ENCODE measurements at regions not wholly inside any gene's neighbourhood (a gene's known extent, or its start where the extent isn't known, plus 50 kb on each side); places are given as distances from the start of the nearest gene placed in this dataset.

DNA sequence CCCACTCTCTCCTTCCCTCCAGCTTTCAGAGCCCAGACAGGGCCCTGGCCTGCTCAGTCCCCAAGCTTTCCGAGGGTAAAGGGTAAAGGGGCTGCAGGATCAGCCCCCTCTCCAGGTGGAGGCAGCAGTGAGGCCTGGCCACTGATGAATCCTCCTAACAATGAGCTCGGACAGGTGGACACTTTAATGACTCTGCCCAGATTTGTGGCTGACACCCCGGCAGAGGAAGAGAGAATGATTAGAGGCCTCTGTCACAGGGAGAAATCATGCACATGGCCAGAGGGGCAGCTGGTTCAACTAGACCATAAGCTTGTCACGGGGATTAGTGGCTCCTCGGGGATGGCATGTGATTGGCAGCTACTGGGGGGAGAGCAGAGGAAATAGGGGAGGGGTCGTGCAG, 587.5 kb upstream of the B3GAT1 start:
- H3K36me3 ChIP-seq, result no peaks in the 10 kb centered on the region
- H3K4me1 ChIP-seq, result no peaks in the 10 kb centered on the region
- no peak overlapping the region for H3K27ac ChIP-seq
- TF ChIP-seq, protein P1, sequence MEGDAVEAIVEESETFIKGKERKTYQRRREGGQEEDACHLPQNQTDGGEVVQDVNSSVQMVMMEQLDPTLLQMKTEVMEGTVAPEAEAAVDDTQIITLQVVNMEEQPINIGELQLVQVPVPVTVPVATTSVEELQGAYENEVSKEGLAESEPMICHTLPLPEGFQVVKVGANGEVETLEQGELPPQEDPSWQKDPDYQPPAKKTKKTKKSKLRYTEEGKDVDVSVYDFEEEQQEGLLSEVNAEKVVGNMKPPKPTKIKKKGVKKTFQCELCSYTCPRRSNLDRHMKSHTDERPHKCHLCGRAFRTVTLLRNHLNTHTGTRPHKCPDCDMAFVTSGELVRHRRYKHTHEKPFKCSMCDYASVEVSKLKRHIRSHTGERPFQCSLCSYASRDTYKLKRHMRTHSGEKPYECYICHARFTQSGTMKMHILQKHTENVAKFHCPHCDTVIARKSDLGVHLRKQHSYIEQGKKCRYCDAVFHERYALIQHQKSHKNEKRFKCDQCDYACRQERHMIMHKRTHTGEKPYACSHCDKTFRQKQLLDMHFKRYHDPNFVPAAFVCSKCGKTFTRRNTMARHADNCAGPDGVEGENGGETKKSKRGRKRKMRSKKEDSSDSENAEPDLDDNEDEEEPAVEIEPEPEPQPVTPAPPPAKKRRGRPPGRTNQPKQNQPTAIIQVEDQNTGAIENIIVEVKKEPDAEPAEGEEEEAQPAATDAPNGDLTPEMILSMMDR (IDR thresholded peaks at IDR 0.05), result no peak
- TF ChIP-seq POLR2A (IDR thresholded peaks at IDR 0.05), result no peak
- intact Hi-C loops (cut with DNase I), result no loop called here
- no peaks in the 10 kb centered on the region for H3K27me3 ChIP-seq
- WGBS, 2 donors, result 53 to 63% methylated on average over 6 of the region's 6 CpGs
- H3K9me3 ChIP-seq, result no peaks in the 10 kb centered on the region
- H3K4me3 ChIP-seq (replicated peaks in 1 of 3), result no peak overlapping the region
- DNase-seq, result no peak

DNA sequence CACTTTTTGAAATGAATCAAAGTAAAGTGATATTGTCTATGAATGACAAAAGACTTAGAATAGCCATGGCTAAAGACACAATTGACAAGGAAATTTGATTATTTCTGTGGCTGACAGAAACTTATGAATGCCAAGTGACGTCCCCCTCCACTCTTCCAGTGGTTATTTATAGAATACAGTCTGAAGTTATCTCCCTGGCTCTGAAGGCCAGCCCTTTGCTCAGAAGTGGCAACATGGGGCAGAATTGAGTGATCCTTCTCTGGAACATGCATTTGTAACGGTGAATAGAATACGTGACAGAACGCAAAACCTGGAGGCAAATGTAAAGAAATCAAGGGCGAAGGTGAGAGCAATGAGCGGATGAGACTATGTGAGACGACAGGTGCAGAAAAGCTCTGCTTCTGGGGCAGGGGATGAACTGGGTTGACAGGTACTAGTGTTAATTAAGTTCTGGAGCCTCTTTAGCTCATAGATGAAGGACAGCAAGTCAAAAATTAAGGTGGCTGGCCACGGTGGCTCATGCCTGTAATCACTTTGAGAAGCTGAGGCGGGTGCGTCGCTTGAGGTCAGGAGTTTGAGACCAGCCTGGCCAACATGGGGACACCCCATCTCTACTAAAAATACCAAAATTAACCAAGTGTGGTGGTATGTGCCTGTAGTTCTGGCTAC, 585.7 kb upstream of the B3GAT1 start:
- H3K4me3 ChIP-seq (replicated peaks in 1 of 3), result no peak overlapping the region
- H3K4me1 ChIP-seq, result no peaks in the 10 kb centered on the region
- H3K27me3 ChIP-seq, result no peaks in the 10 kb centered on the region
- intact Hi-C loops (cut with DNase I), result no loop called here
- no peaks in the 10 kb centered on the region for H3K36me3 ChIP-seq
- H3K27ac ChIP-seq, result no peak overlapping the region
- 91 to 93% methylated on average over 11 of the region's 11 CpGs for WGBS, 2 donors
- TF ChIP-seq, protein P1 (IDR thresholded peaks at IDR 0.05), result no peak
- no peak for TF ChIP-seq POLR2A (IDR thresholded peaks at IDR 0.05)
- no peak for DNase-seq
- H3K9me3 ChIP-seq, result no peaks in the 10 kb centered on the region

DNA sequence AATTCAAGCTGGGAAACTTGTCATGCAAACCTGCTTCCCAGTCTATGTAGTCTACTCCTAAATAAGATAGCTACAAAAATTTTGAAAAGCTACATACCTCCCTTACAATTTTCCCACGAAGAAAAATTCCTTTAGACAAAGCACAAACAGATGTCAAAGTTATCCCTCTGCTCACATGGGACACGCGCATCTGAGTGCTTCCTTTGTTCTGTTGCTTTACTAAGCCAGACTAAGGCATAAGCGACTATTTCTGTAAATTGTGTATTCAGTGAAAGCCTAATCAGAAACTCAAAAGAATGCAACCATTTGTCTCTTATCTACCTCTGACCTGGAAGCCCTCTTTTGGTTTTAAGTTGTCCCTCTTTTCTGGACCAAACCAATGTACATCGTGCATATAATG, 583.7 kb upstream of the B3GAT1 start:
- no peaks in the 10 kb centered on the region for H3K9me3 ChIP-seq
- no peak for DNase-seq
- H3K27ac ChIP-seq, result no peak overlapping the region
- intact Hi-C loops (cut with DNase I), result no loop called here
- H3K4me3 ChIP-seq (replicated peaks in 1 of 3), result no peak overlapping the region
- H3K27me3 ChIP-seq, result no peaks in the 10 kb centered on the region
- TF ChIP-seq POLR2A (IDR thresholded peaks at IDR 0.05), result no peak
- TF ChIP-seq, protein P1 (IDR thresholded peaks at IDR 0.05), result no peak
- WGBS, 2 donors, result 49 to 56% methylated on average over 5 of the region's 5 CpGs
- H3K36me3 ChIP-seq, result no peaks in the 10 kb centered on the region
- H3K4me1 ChIP-seq, result no peaks in the 10 kb centered on the region

DNA sequence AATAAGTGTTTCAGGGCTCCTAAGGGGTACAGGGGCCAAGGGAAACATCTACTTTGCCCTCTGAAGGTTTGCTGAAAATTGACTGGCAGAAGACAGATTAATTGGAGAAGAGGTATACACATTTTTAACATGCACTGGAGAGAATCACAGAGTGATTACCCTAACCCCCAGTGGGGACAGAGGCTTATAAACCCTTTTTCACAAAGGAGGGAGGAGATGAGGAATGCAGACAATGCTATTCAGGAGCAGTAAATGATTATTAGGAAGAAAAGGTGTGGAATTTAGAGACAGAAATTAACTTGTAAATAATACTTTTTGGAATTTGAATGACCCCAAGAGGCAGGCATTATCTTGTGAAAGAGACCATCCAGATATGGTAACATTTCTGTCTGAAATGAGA, 582.4 kb upstream of the B3GAT1 start:
- H3K27ac ChIP-seq, result no peak overlapping the region
- no peaks in the 10 kb centered on the region for H3K27me3 ChIP-seq
- TF ChIP-seq POLR2A (IDR thresholded peaks at IDR 0.05), result no peak
- TF ChIP-seq, protein P1 (IDR thresholded peaks at IDR 0.05), result no peak
- H3K4me1 ChIP-seq, result no peaks in the 10 kb centered on the region
- intact Hi-C loops (cut with DNase I), result no loop called here
- DNase-seq, result no peak
- H3K9me3 ChIP-seq, result no peaks in the 10 kb centered on the region
- H3K36me3 ChIP-seq, result no peaks in the 10 kb centered on the region
- no peak overlapping the region for H3K4me3 ChIP-seq (replicated peaks in 1 of 3)

DNA sequence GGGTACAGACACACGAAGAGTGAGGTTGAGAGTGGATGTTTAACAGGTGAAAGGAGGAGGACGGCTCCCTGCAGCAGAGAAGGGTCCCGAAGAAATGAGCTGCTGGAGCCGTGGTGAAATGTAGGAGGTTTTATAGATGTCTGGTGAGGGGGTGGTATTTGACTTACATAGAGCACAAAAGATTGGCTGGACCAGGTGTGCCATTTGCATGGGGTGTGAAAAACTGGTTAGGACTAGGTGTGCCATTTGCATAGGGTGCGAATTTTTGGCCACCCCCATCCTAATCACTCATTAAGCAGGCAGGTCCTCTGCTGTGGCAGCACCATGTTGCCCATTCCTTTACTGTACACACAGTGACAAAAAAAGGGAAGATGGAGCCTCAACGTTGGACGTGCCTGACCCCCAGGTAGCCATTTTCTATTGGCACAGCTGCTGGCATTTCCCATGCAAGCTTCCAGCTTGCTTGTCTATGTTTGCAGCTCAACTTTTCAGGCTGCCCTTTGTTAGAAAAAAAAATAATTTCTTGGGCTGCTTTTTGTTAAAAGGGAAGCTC, 581.7 kb upstream of the B3GAT1 start:
- Histone ChIP-seq H3K4me1 (no peaks in the 10 kb centered on the region), H3K4me3 (replicated peaks in 1 of 3) (no peak overlapping the region), H3K36me3 (no peaks in the 10 kb centered on the region), H3K9me3 (no peaks in the 10 kb centered on the region), H3K27ac (no peak overlapping the region), H3K27me3 (no peaks in the 10 kb centered on the region)
- no peak for DNase-seq
- 70 to 72% methylated on average over 7 of the region's 7 CpGs for WGBS, 2 donors
- intact Hi-C loops (cut with DNase I), result no loop called here
- TF ChIP-seq, protein P1 (IDR thresholded peaks at IDR 0.05), result no peak
- TF ChIP-seq POLR2A (IDR thresholded peaks at IDR 0.05), result no peak

All from thyroid gland (tissue), 4 donors.